SH-SY5Y (cell line): ENCODE measurements at regions not wholly inside any gene's neighbourhood (a gene's known extent, or its start where the extent isn't known, plus 50 kb on each side); places are given as distances from the start of the nearest gene placed in this dataset.

Experiments
- GATA2 ChIP-seq: IDR thresholded peaks from 2 replicates; pipeline ENCODE4 v1.6.1; 2011; ENCODE audit warnings: mild to moderate bottlenecking, low read depth, low read length
- GATA3 ChIP-seq: IDR thresholded peaks from 2 replicates; pipeline ENCODE4 v1.6.1; 2011; ENCODE audit warnings: low read depth, mild to moderate bottlenecking, low read length, moderate library complexity

GRCh38 chr6:142700032-142700431, 244.9 kb downstream of the HIVEP2 start:
- TF ChIP-seq GATA3 (no peak), GATA2 (no peak)

- TF ChIP-seq GATA3 (no peak), GATA2 (no peak)
These were observed 244.2 kb downstream of the HIVEP2 start for GRCh38 chr6:142700671-142701312.
